HG02642 (cell line): ENCODE measurements at regions not wholly inside any gene's neighbourhood (a gene's known extent, or its start where the extent isn't known, plus 50 kb on each side); places are given as distances from the start of the nearest gene placed in this dataset.

Source experiments
- ATAC-seq: cut with Tn5 transposase; IDR thresholded peaks from one replicate; pipeline ENCODE4 v1.9.1; 2021; ENCODE audit warnings: mild to moderate bottlenecking; ENCODE audit not compliant: unreplicated experiment, poor library complexity

- no peak for ATAC-seq
These were observed 156.1 kb downstream of the MRPL14 start for GRCh38 chr6:43970913-43971775.

- no peak for ATAC-seq
These were observed 157.0 kb downstream of the MRPL14 start for GRCh38 chr6:43970068-43970912.

GRCh38 chr6:43969158-43969981 lies 157.9 kb downstream of the MRPL14 start:
- ATAC-seq = no peak

GRCh38 chr6:43968110-43968965 lies 158.9 kb downstream of the MRPL14 start:
- no peak for ATAC-seq

- ATAC-seq = no peak
These were observed 159.5 kb downstream of the MRPL14 start for GRCh38 chr6:43967719-43968091.

- no peak for ATAC-seq
These were observed 160.2 kb downstream of the MRPL14 start for GRCh38 chr6:43966853-43967718.

GRCh38 chr6:43966374-43966658 lies 160.9 kb downstream of the MRPL14 start:
- ATAC-seq = no peak

- ATAC-seq = no peak
These were observed 161.5 kb downstream of the MRPL14 start for GRCh38 chr6:43965628-43966373.

GRCh38 chr6:43964659-43965570 lies 162.3 kb downstream of the MRPL14 start:
- ATAC-seq = no peak

GRCh38 chr6:43963877-43964658 lies 163.2 kb downstream of the MRPL14 start:
- ATAC-seq = no peak

- ATAC-seq = no peak
These were observed 164.0 kb downstream of the MRPL14 start for GRCh38 chr6:43963203-43963602.

GRCh38 chr6:43962458-43962857 lies 164.8 kb downstream of the MRPL14 start:
- no peak for ATAC-seq

GRCh38 chr6:43957273-43957672 lies 170.0 kb downstream of the MRPL14 start:
- no peak for ATAC-seq

- no peak for ATAC-seq
These were observed 170.8 kb downstream of the MRPL14 start for GRCh38 chr6:43956478-43956877.

- no peak for ATAC-seq
These were observed 172.7 kb downstream of the MRPL14 start for GRCh38 chr6:43954311-43955131.
